Activated naive CD4-positive, alpha-beta T cell treated with anti-CD3 and anti-CD28 coated beads for 36 hours (primary cell): ENCODE measurements at regions not wholly inside any gene's neighbourhood (a gene's known extent, or its start where the extent isn't known, plus 50 kb on each side); places are given as distances from the start of the nearest gene placed in this dataset.

Source experiments
- CTCF ChIA-PET: fragments of 350-600 bp; sonication (Branson Sonifier 250); formaldehyde crosslinking; loops from one replicate; lab custom pipeline; 2021; ENCODE audit warnings: antibody characterized with exemption; lab: Charles Lee
- DNase-seq: peaks from one replicate; pipeline ENCODE4 v3.0.0-alpha.2; 2020
- H3K27ac Mint-ChIP-seq: one replicate; pipeline ENCODE4 v1.8.0; 2021; ENCODE audit warnings: mild to moderate bottlenecking, mixed read lengths
- H3K27me3 Mint-ChIP-seq: one replicate; pipeline ENCODE4 v1.8.0; 2021; ENCODE audit warnings: low read depth, mixed read lengths
- H3K36me3 Mint-ChIP-seq: one replicate; pipeline ENCODE4 v1.8.0; 2021; ENCODE audit warnings: low read depth, mixed read lengths
- H3K4me1 Mint-ChIP-seq: one replicate; pipeline ENCODE4 v1.8.0; 2021; ENCODE audit warnings: low read depth, mixed read lengths
- H3K4me3 Mint-ChIP-seq: one replicate; pipeline ENCODE4 v1.8.0; 2021; ENCODE audit warnings: mild to moderate bottlenecking, moderate library complexity, mixed read lengths
- H3K9me3 Mint-ChIP-seq: one replicate; pipeline ENCODE4 v1.8.0; 2021; ENCODE audit warnings: mixed read lengths
- intact Hi-C: fragments of 100-400 bp; cut with micrococcal nuclease; formaldehyde crosslinking; loops from one replicate; pipeline ENCODE4 v1.15.1; 2023

DNA sequence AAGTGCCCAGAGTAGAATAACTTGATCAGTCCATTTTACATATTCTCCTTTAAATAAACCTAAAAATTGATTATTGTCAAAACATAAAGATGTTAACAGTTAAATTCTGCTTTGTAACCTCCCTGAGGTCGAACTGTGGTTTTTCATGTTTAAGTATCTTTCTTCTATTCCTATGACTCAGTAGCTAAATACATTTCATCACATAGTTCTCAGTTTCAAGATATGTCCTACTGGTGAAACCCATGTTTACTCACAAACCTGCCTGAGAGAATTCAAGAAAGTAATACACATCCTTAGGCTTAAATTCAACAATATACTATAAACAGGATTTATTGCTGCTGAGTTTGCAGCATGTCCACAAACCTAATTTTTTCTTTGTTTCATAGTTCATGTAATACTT lies 692.9 kb downstream of the ZPLD1 start:
- H3K4me1 Mint-ChIP-seq: no peaks in the 10 kb centered on the region

DNA sequence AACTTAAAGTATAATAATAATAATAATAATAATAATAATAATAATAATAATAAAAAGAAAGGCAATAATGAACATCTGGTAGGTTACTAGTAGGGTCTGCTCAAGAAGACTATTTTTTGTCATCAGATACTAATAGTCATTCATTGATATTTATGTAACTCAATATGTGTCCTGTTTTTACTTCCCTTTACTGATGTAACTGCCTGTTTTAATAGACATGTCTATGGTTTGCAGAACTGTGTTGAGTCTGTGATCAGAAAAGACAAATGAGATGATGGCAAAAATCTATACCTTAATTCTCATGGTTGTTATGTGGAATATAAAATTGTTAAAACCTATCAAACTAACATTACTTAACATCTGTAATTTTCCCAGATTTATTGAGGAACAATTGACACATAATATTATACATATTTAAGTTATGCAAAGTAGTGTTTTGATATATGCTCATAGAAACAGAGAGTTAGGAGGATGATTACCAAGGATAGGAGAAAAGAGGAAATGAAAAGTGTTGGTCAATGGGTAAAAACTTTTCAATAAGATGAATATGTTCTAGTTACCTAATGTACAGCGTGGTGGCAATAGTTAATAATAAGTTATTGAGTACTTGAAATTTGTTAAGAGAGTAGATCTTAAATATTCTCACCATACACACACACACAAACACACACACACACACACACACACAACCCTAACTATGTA lies 699.4 kb downstream of the ZPLD1 start:
- intact Hi-C loops: no loop called here
- CTCF ChIA-PET: no interaction called here
- no peaks in the 10 kb centered on the region for H3K36me3 Mint-ChIP-seq
- H3K4me1 Mint-ChIP-seq: no peaks in the 10 kb centered on the region
- H3K4me3 Mint-ChIP-seq: no peak overlapping the region
- no peak for DNase-seq
- H3K27ac Mint-ChIP-seq: no peak overlapping the region
- peaks cover 7% of the 10 kb centered on the region for H3K9me3 Mint-ChIP-seq
- no peaks in the 10 kb centered on the region for H3K27me3 Mint-ChIP-seq

More for the DNA sequence above, 692.9 kb downstream of the ZPLD1 start:
- no peak overlapping the region for H3K4me3 Mint-ChIP-seq
- DNase-seq: no peak
- H3K27me3 Mint-ChIP-seq: no peaks in the 10 kb centered on the region
- intact Hi-C loops: no loop called here
- H3K9me3 Mint-ChIP-seq: peaks cover 4% of the 10 kb centered on the region
- no peak overlapping the region for H3K27ac Mint-ChIP-seq
- CTCF ChIA-PET: no interaction called here
- H3K36me3 Mint-ChIP-seq: no peaks in the 10 kb centered on the region

DNA sequence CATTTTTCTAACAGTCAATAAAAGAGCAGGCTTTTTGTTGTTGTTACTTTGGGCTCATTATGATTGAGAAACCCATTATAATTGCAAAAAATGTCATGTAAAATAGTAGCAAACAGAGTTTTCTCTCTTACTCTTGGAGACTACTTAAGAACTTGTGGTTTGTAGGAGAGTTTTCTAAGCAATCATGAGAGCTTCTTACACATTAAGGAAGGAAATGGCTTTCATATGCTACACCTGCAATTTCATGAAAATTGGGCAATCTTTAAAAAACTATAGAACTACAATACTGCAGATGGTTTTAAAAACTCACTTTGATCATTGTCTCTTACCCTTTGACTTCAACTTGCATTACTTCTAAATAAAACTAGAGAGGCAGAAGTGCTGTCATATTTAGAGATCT lies 701.8 kb downstream of the ZPLD1 start:
- Mint-ChIP-seq H3K4me3 (no peak overlapping the region), H3K36me3 (no peaks in the 10 kb centered on the region)

DNA sequence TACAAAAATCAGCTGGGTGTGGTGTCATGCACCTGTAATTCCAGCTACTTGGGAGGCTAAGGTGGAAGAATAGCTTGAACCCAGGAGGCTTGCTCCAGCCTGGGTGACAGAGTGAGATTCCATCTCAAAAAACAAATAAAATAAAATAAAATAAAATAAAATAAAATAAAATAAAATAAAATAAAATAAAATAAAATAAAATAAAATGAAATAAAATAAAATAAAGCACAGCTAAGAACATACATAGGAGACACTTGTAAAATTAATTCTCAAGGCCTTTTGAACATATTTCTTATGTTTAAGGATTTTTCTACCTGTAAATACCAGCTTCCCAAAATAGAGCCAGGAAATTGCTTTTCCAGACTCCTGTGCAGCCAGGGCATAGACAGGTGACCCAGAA lies 703.0 kb downstream of the ZPLD1 start:
- CTCF ChIA-PET: interaction anchor here (0.6 to 0.7 kb wide), 2 partner anchors 65 to 512 kb away, joined by 3 read pairs; no protein-coding TSS in a partner anchor
- H3K27me3 Mint-ChIP-seq: no peaks in the 10 kb centered on the region
- peaks cover 2% of the 10 kb centered on the region for H3K9me3 Mint-ChIP-seq
- intact Hi-C loops: no loop called here
- H3K4me3 Mint-ChIP-seq: no peak overlapping the region
- no peak overlapping the region for H3K27ac Mint-ChIP-seq
- no peaks in the 10 kb centered on the region for H3K36me3 Mint-ChIP-seq
- no peaks in the 10 kb centered on the region for H3K4me1 Mint-ChIP-seq
- DNase-seq: no peak

More for the DNA sequence above, 701.8 kb downstream of the ZPLD1 start:
- Mint-ChIP-seq H3K27me3 (no peaks in the 10 kb centered on the region), H3K4me1 (no peaks in the 10 kb centered on the region), H3K27ac (no peak overlapping the region), H3K9me3 (peaks cover 4% of the 10 kb centered on the region)
- DNase-seq: no peak
- intact Hi-C loops: no loop called here
- CTCF ChIA-PET: no interaction called here

DNA sequence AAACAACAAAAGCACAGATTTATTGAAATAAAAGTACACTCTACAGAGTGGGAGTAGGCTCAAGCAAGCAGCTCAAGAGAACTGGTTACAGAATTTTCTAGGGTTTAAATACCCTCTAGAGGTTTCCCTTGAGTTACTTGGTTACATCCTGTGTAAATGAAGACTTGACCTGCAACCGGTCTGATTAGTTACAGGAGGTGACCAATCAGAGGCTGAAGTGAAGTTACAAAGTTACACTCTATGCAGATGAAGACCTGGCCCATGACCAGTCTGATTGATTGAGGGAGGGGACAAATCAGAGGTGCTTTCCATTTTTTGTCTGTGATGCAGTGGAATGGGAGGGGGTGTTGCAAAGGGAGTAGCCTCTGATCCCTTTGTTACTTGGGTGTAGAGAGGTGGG lies 723.4 kb downstream of the ZPLD1 start:
- intact Hi-C loops: no loop called here
- no peak overlapping the region for H3K27ac Mint-ChIP-seq
- H3K27me3 Mint-ChIP-seq: no peaks in the 10 kb centered on the region
- no peak overlapping the region for H3K4me3 Mint-ChIP-seq
- H3K36me3 Mint-ChIP-seq: no peaks in the 10 kb centered on the region
- CTCF ChIA-PET: no interaction called here
- no peaks in the 10 kb centered on the region for H3K9me3 Mint-ChIP-seq
- H3K4me1 Mint-ChIP-seq: no peaks in the 10 kb centered on the region
- no peak for DNase-seq

DNA sequence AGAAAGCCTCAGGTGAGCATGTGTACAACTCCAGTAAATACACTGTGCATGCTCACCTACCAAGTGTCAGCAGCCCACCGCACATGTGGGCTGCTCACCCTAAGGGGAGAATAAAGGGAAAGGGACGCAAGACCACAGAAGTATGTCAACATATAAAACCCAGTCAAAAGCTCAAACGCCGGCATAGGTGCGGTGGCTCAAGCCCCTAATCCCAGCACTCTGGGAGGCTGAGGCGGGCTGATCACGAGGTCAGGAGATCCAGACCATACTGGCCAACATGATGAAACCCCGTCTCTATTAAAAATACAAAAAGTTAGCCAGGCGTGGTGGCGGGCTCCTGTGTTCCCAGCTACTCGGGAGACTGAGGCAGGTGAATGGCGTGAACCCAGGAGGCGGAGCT lies 732.1 kb downstream of the ZPLD1 start:
- Mint-ChIP-seq H3K4me1 (no peaks in the 10 kb centered on the region), H3K9me3 (no peaks in the 10 kb centered on the region), H3K4me3 (no peak overlapping the region), H3K27me3 (no peaks in the 10 kb centered on the region), H3K27ac (no peak overlapping the region), H3K36me3 (no peaks in the 10 kb centered on the region)
- intact Hi-C loops: no loop called here
- no peak for DNase-seq
- CTCF ChIA-PET: no interaction called here

DNA sequence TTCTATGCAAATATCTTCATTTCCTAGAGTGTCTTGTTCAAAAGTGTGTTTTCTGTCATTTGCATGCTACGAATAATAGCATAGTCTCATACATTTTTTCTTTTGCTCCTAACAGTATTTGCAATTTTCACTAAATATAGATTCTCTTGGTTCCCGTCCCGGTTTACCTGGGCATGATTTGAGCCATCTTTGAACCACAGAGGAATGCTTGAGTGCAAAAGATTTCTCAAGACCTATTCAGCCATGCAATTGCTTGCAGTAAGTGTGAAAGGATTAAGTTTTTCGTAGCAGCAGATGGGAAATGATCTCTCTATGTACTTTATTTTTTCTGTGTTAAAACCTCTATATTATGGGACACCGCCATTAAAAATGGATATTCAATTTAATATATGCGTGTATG lies 733.0 kb downstream of the ZPLD1 start:
- DNase-seq: no peak
- Mint-ChIP-seq H3K4me1 (no peaks in the 10 kb centered on the region), H3K36me3 (no peaks in the 10 kb centered on the region), H3K9me3 (no peaks in the 10 kb centered on the region), H3K27me3 (no peaks in the 10 kb centered on the region), H3K4me3 (no peak overlapping the region), H3K27ac (no peak overlapping the region)
- intact Hi-C loops: no loop called here
- CTCF ChIA-PET: no interaction called here

DNA sequence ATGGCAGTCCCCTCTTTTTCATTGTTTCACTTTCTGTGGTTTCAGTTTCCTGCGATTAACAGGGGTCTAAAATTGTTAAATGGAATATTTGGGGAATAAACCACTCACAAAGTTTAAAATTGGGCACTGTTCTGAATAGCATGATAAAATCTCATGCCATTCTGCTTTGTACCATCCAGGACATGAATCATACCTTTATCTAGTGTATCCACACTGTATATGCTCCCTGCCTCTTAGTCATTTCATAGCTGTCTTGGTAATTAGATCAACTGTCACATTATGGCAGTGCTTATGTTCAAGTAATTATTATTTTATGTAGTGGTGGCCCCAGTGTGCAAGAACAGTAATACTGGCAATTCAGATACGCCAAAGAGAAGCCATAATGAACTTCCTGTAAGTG lies 734.5 kb downstream of the ZPLD1 start:
- Mint-ChIP-seq H3K27me3 (no peaks in the 10 kb centered on the region), H3K27ac (no peak overlapping the region), H3K4me1 (no peaks in the 10 kb centered on the region), H3K4me3 (no peak overlapping the region), H3K9me3 (no peaks in the 10 kb centered on the region), H3K36me3 (no peaks in the 10 kb centered on the region)
- intact Hi-C loops: no loop called here
- no peak for DNase-seq
- CTCF ChIA-PET: no interaction called here

DNA sequence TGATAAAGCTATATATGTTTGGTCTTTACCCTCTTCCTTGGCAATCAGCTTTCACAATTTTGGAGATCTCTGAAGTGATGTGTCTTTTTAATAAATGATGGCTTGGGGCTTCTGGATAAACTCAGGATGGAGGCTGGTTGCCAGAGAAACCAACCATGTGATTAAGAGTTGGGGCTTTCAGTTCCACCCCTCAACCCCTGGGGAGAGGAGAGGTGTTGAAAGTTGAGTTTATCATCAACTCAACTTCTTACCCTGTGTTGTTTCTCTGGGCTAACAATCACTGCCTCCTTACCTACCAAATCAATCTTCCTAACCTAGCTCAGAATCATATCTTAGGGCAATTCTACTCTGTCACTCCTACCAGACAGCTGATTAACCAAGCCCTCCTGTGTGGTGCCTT lies 735.8 kb downstream of the ZPLD1 start:
- H3K4me3 Mint-ChIP-seq: no peak overlapping the region
- H3K9me3 Mint-ChIP-seq: no peaks in the 10 kb centered on the region
- intact Hi-C loops: no loop called here
- no peaks in the 10 kb centered on the region for H3K36me3 Mint-ChIP-seq
- H3K27ac Mint-ChIP-seq: no peak overlapping the region
- no peaks in the 10 kb centered on the region for H3K4me1 Mint-ChIP-seq
- CTCF ChIA-PET: no interaction called here
- no peak for DNase-seq
- no peaks in the 10 kb centered on the region for H3K27me3 Mint-ChIP-seq

DNA sequence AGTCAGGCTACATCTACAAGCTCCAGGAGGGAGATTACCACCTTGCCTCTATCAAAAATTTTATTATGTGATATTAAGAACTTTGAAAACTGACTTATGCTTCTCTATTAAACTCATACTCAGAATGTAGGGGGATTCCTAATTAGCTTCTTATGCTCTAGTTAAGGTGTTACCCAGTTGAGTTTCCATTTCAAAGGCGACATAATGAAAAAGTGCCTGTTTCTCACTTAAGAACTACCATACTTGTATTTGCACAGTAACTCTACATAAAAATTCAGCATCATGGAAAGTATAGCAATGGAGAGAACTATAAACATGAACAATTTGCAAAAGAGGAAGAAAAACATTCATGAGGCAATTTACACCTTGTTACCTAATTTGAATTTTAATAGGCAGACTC lies 739.1 kb downstream of the ZPLD1 start:
- Mint-ChIP-seq H3K9me3 (no peaks in the 10 kb centered on the region), H3K36me3 (no peaks in the 10 kb centered on the region), H3K27ac (no peak overlapping the region), H3K27me3 (no peaks in the 10 kb centered on the region), H3K4me3 (no peak overlapping the region), H3K4me1 (no peaks in the 10 kb centered on the region)
- DNase-seq: no peak
- CTCF ChIA-PET: no interaction called here
- intact Hi-C loops: no loop called here

DNA sequence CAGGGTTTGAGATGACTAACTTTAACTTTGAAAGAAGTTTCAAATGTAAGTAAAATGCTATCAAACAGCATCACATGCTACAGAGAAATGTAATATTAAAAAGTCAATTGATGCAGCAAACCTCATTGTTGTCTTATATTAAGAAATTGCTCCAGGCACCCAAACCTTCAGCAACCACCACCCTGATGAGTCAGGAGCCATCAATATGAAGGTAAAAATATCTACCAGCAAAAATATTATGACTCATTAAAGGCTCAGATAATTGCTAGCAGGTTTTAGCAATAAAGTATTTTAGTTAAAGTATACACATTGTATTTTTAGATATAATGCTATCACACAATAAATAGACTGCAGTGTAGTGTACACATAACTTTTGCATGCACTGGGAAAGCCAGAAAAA lies 746.3 kb downstream of the ZPLD1 start:
- no peaks in the 10 kb centered on the region for H3K27me3 Mint-ChIP-seq
- H3K9me3 Mint-ChIP-seq: peaks cover 9% of the 10 kb centered on the region
- no peak for DNase-seq
- CTCF ChIA-PET: no interaction called here
- H3K4me1 Mint-ChIP-seq: no peaks in the 10 kb centered on the region
- H3K27ac Mint-ChIP-seq: no peak overlapping the region
- no peak overlapping the region for H3K4me3 Mint-ChIP-seq
- intact Hi-C loops: no loop called here
- no peaks in the 10 kb centered on the region for H3K36me3 Mint-ChIP-seq

DNA sequence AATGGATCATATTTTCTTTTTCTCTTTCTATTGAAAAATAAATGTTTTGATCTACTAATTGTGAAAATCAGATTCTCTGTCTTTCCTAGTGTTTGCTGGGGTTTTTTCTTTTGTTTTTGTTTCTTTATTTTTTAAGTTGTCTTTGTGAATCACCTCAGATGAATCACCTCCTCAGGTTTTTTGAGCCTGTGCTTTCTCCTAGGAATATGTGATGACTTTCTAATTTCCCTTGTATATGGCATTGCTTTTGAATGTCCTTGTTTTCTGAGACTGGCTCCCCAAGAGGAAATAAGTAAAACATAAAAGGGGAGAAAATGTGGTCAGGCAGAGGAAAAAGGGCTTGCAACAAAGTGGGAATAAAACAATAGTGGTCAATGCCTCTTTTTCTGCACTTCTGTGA lies 750.0 kb downstream of the ZPLD1 start:
- CTCF ChIA-PET: no interaction called here
- no peaks in the 10 kb centered on the region for H3K36me3 Mint-ChIP-seq
- H3K27ac Mint-ChIP-seq: no peak overlapping the region
- DNase-seq: no peak
- H3K4me1 Mint-ChIP-seq: no peaks in the 10 kb centered on the region
- H3K4me3 Mint-ChIP-seq: no peak overlapping the region
- intact Hi-C loops: no loop called here
- no peaks in the 10 kb centered on the region for H3K27me3 Mint-ChIP-seq
- peaks cover 9% of the 10 kb centered on the region for H3K9me3 Mint-ChIP-seq

DNA sequence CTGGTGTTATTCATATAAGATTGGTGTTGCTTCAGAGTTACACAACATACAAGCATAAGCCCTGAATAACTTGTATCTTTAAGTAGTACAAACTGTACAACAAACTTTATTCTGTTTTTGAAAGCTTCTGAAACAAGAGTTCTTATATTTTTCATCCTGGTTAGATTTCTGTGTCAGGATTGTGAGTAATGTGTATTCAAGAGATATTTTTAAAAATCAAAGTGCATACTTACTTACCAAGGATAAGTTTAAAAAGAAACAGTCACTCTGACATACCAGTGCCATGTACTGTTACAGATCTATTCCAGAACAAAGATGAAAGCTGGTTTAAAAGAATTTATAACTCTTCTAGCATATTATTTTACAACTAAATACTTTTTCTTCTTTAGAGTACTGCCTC lies 755.1 kb downstream of the ZPLD1 start:
- Mint-ChIP-seq H3K36me3 (no peaks in the 10 kb centered on the region), H3K27me3 (no peaks in the 10 kb centered on the region)
- intact Hi-C loops: no loop called here

More for the DNA sequence above, 755.1 kb downstream of the ZPLD1 start:
- DNase-seq: no peak
- Mint-ChIP-seq H3K27ac (no peak overlapping the region), H3K4me3 (no peak overlapping the region), H3K9me3 (no peaks in the 10 kb centered on the region), H3K4me1 (no peaks in the 10 kb centered on the region)
- CTCF ChIA-PET: no interaction called here
